H1 (cell line): ENCODE measurements at regions not wholly inside any gene's neighbourhood (a gene's known extent, or its start where the extent isn't known, plus 50 kb on each side); places are given as distances from the start of the nearest gene placed in this dataset.

Source experiments
- CTCF ChIA-PET: fragments of 300-600 bp; sonication (Branson Sonifier 250); formaldehyde crosslinking; loops from one replicate; lab custom pipeline; 2021; ENCODE audit not compliant: partially characterized antibody; lab: Charles Lee
- POLR2A ChIA-PET: fragments of 300-600 bp; sonication (Branson Sonifier 250); formaldehyde crosslinking; loops from one replicate; lab custom pipeline; 2021; ENCODE audit warnings: inconsistent platforms; ENCODE audit not compliant: partially characterized antibody; lab: Charles Lee
- DNase-seq, 2 experiments: peaks; one replicate each; pipeline versions ENCODE4 v3.0.0 to v3.0.0-alpha.2; 2010 to 2022; ENCODE audit warnings: low spot score in 2 of 2, low read depth in 1 of 2, mixed read lengths in 1 of 2
- FAIRE-seq: peaks from 2 replicates; lab custom pipeline; 2011; peaks lifted over from hg19 to GRCh38; lab: Jason Lieb, UNC
- H2AFZ ChIP-seq: 2 replicates; pipeline ENCODE4 v1.8.1; 2012; ENCODE audit warnings: low read length, inconsistent platforms
- H2AK5ac ChIP-seq: 2 replicates; pipeline ENCODE4 v1.6.1; 2013; ENCODE audit warnings: low read depth, low read length
- H2BK120ac ChIP-seq: replicated peaks from 2 replicates; pipeline ENCODE3; 2013; ENCODE audit warnings: low read depth, low read length, inconsistent platforms
- H2BK12ac ChIP-seq: 2 replicates; pipeline ENCODE4 v1.6.1; 2013; ENCODE audit warnings: low read depth, low read length
- H2BK15ac ChIP-seq: 2 replicates; pipeline ENCODE4 v1.6.1; 2013; ENCODE audit warnings: low read length
- H2BK20ac ChIP-seq: 2 replicates; pipeline ENCODE4 v1.6.1; 2013; ENCODE audit warnings: low read length
- H2BK5ac ChIP-seq: 2 replicates; pipeline ENCODE4 v1.6.1; 2013; ENCODE audit warnings: low read depth, low read length
- H3K14ac ChIP-seq: 2 replicates; pipeline ENCODE4 v1.6.1; 2013; ENCODE audit warnings: inconsistent platforms; ENCODE audit not compliant: insufficient read length
- H3K18ac ChIP-seq: 2 replicates; pipeline ENCODE4 v1.6.1; 2013; ENCODE audit warnings: low read length; ENCODE audit errors: extremely low read depth
- H3K23ac ChIP-seq: 2 replicates; pipeline ENCODE4 v1.6.1; 2013; ENCODE audit warnings: inconsistent platforms; ENCODE audit not compliant: insufficient read length
- H3K23me2 ChIP-seq: 2 replicates; pipeline ENCODE4 v1.6.1; 2013; ENCODE audit warnings: low read depth, low read length
- H3K27ac ChIP-seq: 2 replicates; pipeline ENCODE4 v1.6.1; 2011; ENCODE audit warnings: low read depth, low read length, inconsistent platforms
- H3K27me3 ChIP-seq, 4 experiments: replicated peaks in 1 of 4; 1 replicate in 1 of 4; 2 replicates in 3 of 4; pipeline versions ENCODE4 v1.6.1 to v1.8.1; 2011 to 2013; ENCODE audit warnings: low read length in 3 of 4, mild to moderate bottlenecking in 3 of 4, inconsistent platforms in 2 of 4, mixed read lengths in 2 of 4, moderate library complexity in 1 of 4; ENCODE audit not compliant: control insufficient read depth in 3 of 4, insufficient read depth in 3 of 4; ENCODE audit errors: extremely low read depth in 1 of 4
- H3K36me3 ChIP-seq, 4 experiments: 2 replicates each; pipeline versions ENCODE4 v1.6.1 to v1.8.1; 2011 to 2013; ENCODE audit warnings: mild to moderate bottlenecking in 4 of 4, low read length in 3 of 4, moderate library complexity in 2 of 4, control low read depth in 1 of 4, inconsistent platforms in 1 of 4; ENCODE audit not compliant: insufficient read depth in 4 of 4, control insufficient read depth in 2 of 4
- H3K4ac ChIP-seq: replicated peaks from 2 replicates; pipeline ENCODE3; 2013; ENCODE audit warnings: low read length, low read depth, mixed read lengths, inconsistent platforms; ENCODE audit not compliant: insufficient read length
- H3K4me1 ChIP-seq, 4 experiments: replicated peaks in 1 of 4; 1 replicate in 1 of 4; 2 replicates in 3 of 4; pipeline versions ENCODE4 v1.6.1 to v1.8.1; 2011 to 2013; ENCODE audit warnings: low read length in 3 of 4, inconsistent platforms in 2 of 4, mixed read lengths in 1 of 4; ENCODE audit not compliant: insufficient read depth in 4 of 4, control insufficient read depth in 3 of 4
- H3K4me2 ChIP-seq, 2 experiments: 2 replicates each; pipeline versions ENCODE4 v1.6.1 to v1.8.1; 2011 to 2013; ENCODE audit warnings: low read depth in 2 of 2, low read length in 2 of 2, control low read depth in 1 of 2, inconsistent platforms in 1 of 2, mild to moderate bottlenecking in 1 of 2; ENCODE audit not compliant: insufficient read depth in 1 of 2
- H3K4me3 ChIP-seq, 4 experiments: fragments of 200-600, 300-600 bp in 1 of 4; sonication (generic), shearing (Covaris generic), sonication (Bioruptor Twin) in 1 of 4; 2 replicates each; pipeline versions ENCODE4 v1.5.1 to v1.8.1; 2011 to 2016; ENCODE audit warnings: low read length in 4 of 4, low read depth in 3 of 4, control low read depth in 2 of 4, inconsistent platforms in 2 of 4, mild to moderate bottlenecking in 2 of 4, mixed read lengths in 1 of 4, moderate library complexity in 1 of 4; ENCODE audit not compliant: insufficient read depth in 2 of 4; ENCODE audit errors: extremely low read depth in 1 of 4
- H3K56ac ChIP-seq: replicated peaks from 2 replicates; pipeline ENCODE3; 2013; ENCODE audit warnings: low read depth, mild to moderate bottlenecking, mixed read lengths, low read length, inconsistent platforms; ENCODE audit not compliant: insufficient read length
- H3K79me1 ChIP-seq: 2 replicates; pipeline ENCODE4 v1.6.1; 2013; ENCODE audit warnings: low read depth, low read length, control low read depth
- H3K79me2 ChIP-seq, 2 experiments: 2 replicates each; pipeline versions ENCODE4 v1.6.1 to v1.8.1; 2012 to 2013; ENCODE audit warnings: low read length in 2 of 2, mild to moderate bottlenecking in 2 of 2, inconsistent platforms in 1 of 2; ENCODE audit not compliant: insufficient read depth in 2 of 2, control insufficient read depth in 1 of 2
- H3K9ac ChIP-seq, 4 experiments: replicated peaks in 1 of 4; 1 replicate in 1 of 4; 2 replicates in 3 of 4; pipeline versions ENCODE4 v1.6.1 to v1.8.1; 2011 to 2013; ENCODE audit warnings: low read depth in 3 of 4, low read length in 3 of 4, control low read depth in 2 of 4, mild to moderate bottlenecking in 2 of 4, moderate library complexity in 2 of 4, inconsistent platforms in 1 of 4; ENCODE audit errors: extremely low read depth in 1 of 4
- H3K9me3 ChIP-seq, 2 experiments: 2 replicates each; pipeline versions ENCODE4 v1.6.1 to v1.8.1; 2012 to 2013; ENCODE audit warnings: mild to moderate bottlenecking in 2 of 2, moderate library complexity in 2 of 2, control low read depth in 1 of 2, inconsistent platforms in 1 of 2, low read depth in 1 of 2, low read length in 1 of 2, mixed read lengths in 1 of 2; ENCODE audit not compliant: insufficient read depth in 2 of 2
- H4K20me1 ChIP-seq, 2 experiments: replicated peaks in 1 of 2; 2 replicates each; pipeline versions ENCODE3 to v1.8.1; 2011 to 2013; ENCODE audit warnings: inconsistent platforms in 2 of 2, low read length in 2 of 2, mild to moderate bottlenecking in 1 of 2; ENCODE audit not compliant: insufficient read depth in 2 of 2, control insufficient read depth in 1 of 2
- H4K5ac ChIP-seq: 2 replicates; pipeline ENCODE4 v1.6.1; 2013; ENCODE audit warnings: low read length, low read depth, mixed read lengths, inconsistent platforms; ENCODE audit not compliant: insufficient read length
- H4K8ac ChIP-seq: 2 replicates; pipeline ENCODE4 v1.8.0; 2013; ENCODE audit warnings: mild to moderate bottlenecking, moderate library complexity, low read length, inconsistent platforms; ENCODE audit not compliant: insufficient read depth; ENCODE audit errors: extremely low read depth
- H4K91ac ChIP-seq: replicated peaks from 2 replicates; pipeline ENCODE3; 2013; ENCODE audit warnings: low read length, mixed read lengths, inconsistent platforms; ENCODE audit not compliant: insufficient read length
- BCL11A ChIP-seq, 2 experiments: IDR thresholded peaks; one replicate each; pipeline ENCODE4 v1.6.1; 2011; ENCODE audit warnings: low read depth in 2 of 2, low read length in 2 of 2, mild to moderate bottlenecking in 2 of 2
- CBX8 ChIP-seq: fragments of 300-800, 300-1000 bp; sonication (generic); IDR thresholded peaks from 2 replicates; pipeline ENCODE4 v1.7.1; 2016; ENCODE audit warnings: low read depth, low read length, borderline replicate concordance
- CEBPB ChIP-seq: IDR thresholded peaks from 2 replicates; pipeline ENCODE4 v1.6.1; 2012; ENCODE audit warnings: low read depth, low read length
- E2F6 ChIP-seq: IDR thresholded peaks from 2 replicates; pipeline ENCODE4 v1.6.1; 2012; ENCODE audit warnings: inconsistent platforms
- EP300 ChIP-seq, 2 experiments: IDR thresholded peaks; 1 replicate in 1 of 2; 2 replicates in 1 of 2; pipeline ENCODE4 v1.6.1; 2011 to 2012; ENCODE audit warnings: low read depth in 2 of 2, low read length in 2 of 2, mild to moderate bottlenecking in 2 of 2, borderline replicate concordance in 1 of 2, inconsistent platforms in 1 of 2, moderate library complexity in 1 of 2
- GTF2F1 ChIP-seq: IDR thresholded peaks from 2 replicates; pipeline ENCODE4 v1.6.1; 2012; ENCODE audit warnings: low read depth, low read length, improper control_type of control experiment, borderline replicate concordance
- HDAC2 ChIP-seq, 2 experiments: fragments of 300-600 bp in 1 of 2; sonication (generic) in 1 of 2; IDR thresholded peaks; 2 replicates each; pipeline ENCODE4 v1.6.1; 2011 to 2012; ENCODE audit warnings: low read depth in 2 of 2, low read length in 2 of 2, mild to moderate bottlenecking in 2 of 2, moderate library complexity in 2 of 2, borderline replicate concordance in 1 of 2, inconsistent platforms in 1 of 2
- NANOG ChIP-seq: IDR thresholded peaks from 2 replicates; pipeline ENCODE4 v1.6.1; 2011; ENCODE audit warnings: low read length, low read depth, mild to moderate bottlenecking, inconsistent platforms; ENCODE audit not compliant: insufficient read depth, poor library complexity, severe bottlenecking
- POLR2AphosphoS5 ChIP-seq: IDR thresholded peaks from 2 replicates; pipeline ENCODE4 v1.6.1; 2011; ENCODE audit warnings: low read depth, low read length
- RAD21 ChIP-seq, 2 experiments: IDR thresholded peaks in 1 of 2; conservative IDR thresholded peaks in 1 of 2; 2 replicates each; pipeline ENCODE4 v1.6.1; 2011; ENCODE audit warnings: low read depth in 2 of 2, low read length in 2 of 2, improper control_type of control experiment in 1 of 2, inconsistent platforms in 1 of 2, mild to moderate bottlenecking in 1 of 2, moderate library complexity in 1 of 2
- SIN3A ChIP-seq, 2 experiments: IDR thresholded peaks in 1 of 2; conservative IDR thresholded peaks in 1 of 2; 2 replicates each; pipeline ENCODE4 v1.6.1; 2011 to 2012; ENCODE audit warnings: low read length in 2 of 2, improper control_type of control experiment in 1 of 2, low read depth in 1 of 2, mild to moderate bottlenecking in 1 of 2
- SRF ChIP-seq: IDR thresholded peaks from 2 replicates; pipeline ENCODE4 v1.6.1; 2011; ENCODE audit warnings: mild to moderate bottlenecking, low read depth, low read length, moderate library complexity
- WGBS, 2 experiments: shearing (Covaris generic) in 1 of 2; methylation state at CpG; one replicate each; pipeline versions ENCODE4 v1.1.6 to v1.1.7; 2013 to 2015; ENCODE audit warnings: low lambda C conversion rate in 2 of 2, mixed read lengths in 2 of 2, inconsistent platforms in 1 of 2, low coverage in 1 of 2, missing lambda C conversion rate in 1 of 2; ENCODE audit not compliant: insufficient replicate concordance in 2 of 2, insufficient coverage in 1 of 2, insufficient read length in 1 of 2; ENCODE audit errors: extremely low coverage in 1 of 2, missing lambda C conversion rate in 1 of 2; 5-methylcytosine and 5-hydroxymethylcytosine counted together

- H3K36me3 ChIP-seq, result no peaks in the 10 kb centered on the region
- no peaks in the 10 kb centered on the region for H3K79me1 ChIP-seq
- ChIA-PET CTCF (no interaction called here), POLR2A (no interaction called here)
- H2AFZ ChIP-seq, result no peak overlapping the region
- no peaks in the 10 kb centered on the region for H3K27me3 ChIP-seq
- no peak overlapping the region for H3K23ac ChIP-seq
- H2BK20ac ChIP-seq, result no peak overlapping the region
- H2BK12ac ChIP-seq, result no peak overlapping the region
- H3K4ac ChIP-seq, result no peak overlapping the region
- no peak overlapping the region for H3K4me3 ChIP-seq
- DNase-seq, result no peak
- no peak overlapping the region for H3K4me2 ChIP-seq
- no peak overlapping the region for H2AK5ac ChIP-seq
- WGBS, 2 experiments, result 100% methylated on average over 1 of the region's 1 CpG; no CpG with 5 or more reads in 1 of the 2 experiments
- no peak overlapping the region for H2BK15ac ChIP-seq
- H4K5ac ChIP-seq, result no peak overlapping the region
- no peaks in the 10 kb centered on the region for H4K20me1 ChIP-seq
- no peaks in the 10 kb centered on the region for H3K23me2 ChIP-seq
- H4K8ac ChIP-seq, result no peak overlapping the region
- no peak overlapping the region for H3K14ac ChIP-seq
- H3K79me2 ChIP-seq, result no peaks in the 10 kb centered on the region
- no peak overlapping the region for H2BK5ac ChIP-seq
- no peak overlapping the region for H3K27ac ChIP-seq
- H3K4me1 ChIP-seq, result no peaks in the 10 kb centered on the region
- H3K9ac ChIP-seq, result no peak overlapping the region
- FAIRE-seq, result no peak
- H2BK120ac ChIP-seq, result no peak overlapping the region
- no peak overlapping the region for H4K91ac ChIP-seq
- no peaks in the 10 kb centered on the region for H3K9me3 ChIP-seq
- H3K18ac ChIP-seq, result no peak overlapping the region
- H3K56ac ChIP-seq, result no peak overlapping the region
- TF ChIP-seq BCL11A (IDR thresholded peaks at IDR 0.05; ENCODE audit: low read depth in 2 of 2, low read length in 2 of 2), result no peak
- no peak for TF ChIP-seq POLR2AphosphoS5
- no peak for TF ChIP-seq NANOG
- no peak for TF ChIP-seq SRF
- TF ChIP-seq E2F6, result no peak
- TF ChIP-seq CBX8, result no peak
- TF ChIP-seq GTF2F1, result no peak
- no peak for TF ChIP-seq RAD21 (IDR thresholded peaks at IDR 0.05 in 1 of 2, conservative IDR thresholded peaks at IDR 0.05 in 1 of 2; ENCODE audit: low read depth in 2 of 2, low read length in 2 of 2)
- TF ChIP-seq EP300 (IDR thresholded peaks at IDR 0.05; ENCODE audit: borderline replicate concordance in 1 of 2, low read depth in 2 of 2, low read length in 2 of 2), result no peak
- TF ChIP-seq SIN3A (conservative IDR thresholded peaks at IDR 0.05 in 1 of 2, IDR thresholded peaks at IDR 0.05 in 1 of 2; ENCODE audit: low read depth in 1 of 2, low read length in 2 of 2), result no peak
- TF ChIP-seq CEBPB, result no peak
- no peak for TF ChIP-seq HDAC2 (IDR thresholded peaks at IDR 0.05; ENCODE audit: borderline replicate concordance in 1 of 2, low read depth in 2 of 2, low read length in 2 of 2)
These were observed 920.3 kb upstream of the GOT2 start for GRCh38 chr16:59654455-59654854.
